DOHH2 (cell line): ENCODE measurements at regions not wholly inside any gene's neighbourhood (a gene's known extent, or its start where the extent isn't known, plus 50 kb on each side); places are given as distances from the start of the nearest gene placed in this dataset.

Experiments used
- CTCF ChIP-seq: fragments of 200-600 bp; sonication (generic); IDR thresholded peaks from one replicate; pipeline ENCODE4 v1.5.1; 2014; ENCODE audit warnings: antibody characterized with exemption, mild to moderate bottlenecking, low read depth, low read length; ENCODE audit not compliant: poor library complexity, severe bottlenecking
- EZH2phosphoT487 ChIP-seq: fragments of 200-600 bp; sonication (generic); IDR thresholded peaks from 2 replicates; pipeline ENCODE4 v1.6.1; 2017; ENCODE audit warnings: borderline replicate concordance, mild to moderate bottlenecking, antibody characterized with exemption, low read length, moderate library complexity, mixed read lengths

- TF ChIP-seq CTCF, result no peak
- TF ChIP-seq EZH2phosphoT487, result no peak
Observed at GRCh38 chrX:106378616-106379015, 210.5 kb downstream of the PWWP3B start.
